Cerebellar nuclear complex (tissue), 1 donor: ENCODE measurements at regions not wholly inside any gene's neighbourhood (a gene's known extent, or its start where the extent isn't known, plus 50 kb on each side); places are given as distances from the start of the nearest gene placed in this dataset.
"Not testable (repeated sequence)": the region's sequence is repeated elsewhere in the genome, so short reads cannot be mapped to it uniquely, and the experiment has no call there.

Experiments used
- DNase-seq, 2 experiments: peaks; one replicate each; lab custom pipeline; 2025; lab: John Stamatoyannopoulos, UW

DNA sequence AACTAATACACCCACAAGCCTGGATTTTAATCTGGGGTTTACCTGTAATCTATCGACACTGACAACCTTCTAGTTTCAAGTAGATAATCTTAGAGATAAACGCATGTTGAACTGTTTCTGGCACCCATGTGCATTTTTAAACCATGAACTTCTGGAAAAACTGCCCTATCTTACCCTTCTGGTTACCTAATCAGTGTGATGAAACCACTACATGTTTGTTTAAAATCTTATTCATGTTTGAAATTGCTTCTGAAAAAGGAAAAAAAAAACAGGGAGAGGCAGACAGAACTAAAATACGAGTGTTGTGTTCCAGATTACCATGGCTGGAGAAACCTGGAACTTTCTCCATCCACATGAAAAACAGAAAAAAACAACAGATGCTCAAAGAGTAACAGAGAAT lies 139.3 kb downstream of the MID1IP1 start:
- DNase-seq = no peak

DNA sequence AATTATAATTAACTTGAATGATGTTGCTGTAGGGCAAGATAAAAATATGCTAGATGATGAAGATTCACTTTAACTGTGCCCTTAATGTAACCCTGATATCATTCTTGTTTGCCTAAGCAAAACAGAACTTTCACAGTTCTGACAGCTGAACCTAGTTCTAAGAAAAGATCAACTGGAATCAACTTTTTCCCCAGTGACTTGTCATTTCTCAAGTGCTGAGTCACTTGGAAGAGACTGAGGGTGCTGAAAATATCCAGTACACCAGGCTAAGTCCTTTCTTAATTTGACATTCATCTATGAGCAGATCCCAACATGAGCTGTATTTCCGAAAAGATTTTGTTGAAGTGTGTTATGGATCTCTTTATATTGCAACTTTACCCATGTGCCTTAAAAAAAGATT lies 140.4 kb downstream of the MID1IP1 start:
- no peak for DNase-seq

DNA sequence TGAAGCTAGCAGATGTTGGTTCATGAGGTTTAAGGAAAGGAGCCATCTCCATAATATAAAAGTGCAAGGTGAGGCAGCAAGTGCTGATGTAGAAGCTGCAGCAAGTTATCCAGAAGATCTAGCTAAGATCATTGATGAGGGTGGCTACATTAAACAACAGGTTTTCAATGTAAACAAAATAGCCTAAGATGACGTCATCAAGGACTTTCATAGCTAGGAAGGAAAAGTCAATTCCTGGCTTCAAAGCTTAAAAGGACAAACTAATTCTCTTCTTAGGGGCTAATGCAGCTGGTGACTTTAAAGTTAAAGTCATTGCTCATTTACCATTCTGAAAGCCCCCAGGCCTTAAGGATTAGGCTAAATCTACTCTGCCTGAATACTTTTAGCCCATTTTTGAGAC lies 141.9 kb downstream of the MID1IP1 start:
- no peak for DNase-seq

DNA sequence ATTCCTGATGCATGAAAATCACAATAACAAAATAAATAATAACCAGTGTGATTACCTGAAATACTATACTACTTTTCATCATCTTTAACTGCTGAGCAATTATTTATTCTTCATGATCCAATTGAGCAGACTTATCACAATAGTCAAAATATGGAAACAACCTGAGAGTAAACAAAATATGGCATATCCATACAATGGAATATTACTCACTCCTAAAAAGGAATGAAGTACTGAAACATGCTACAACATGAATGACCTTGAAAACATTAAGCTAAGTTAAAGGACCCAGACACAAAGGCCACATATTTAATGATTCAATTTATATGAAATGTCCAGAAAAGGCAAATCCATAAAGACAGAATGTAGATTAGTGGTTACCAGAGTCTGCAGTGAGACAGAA lies 146.8 kb downstream of the MID1IP1 start:
- DNase-seq = no peak

DNA sequence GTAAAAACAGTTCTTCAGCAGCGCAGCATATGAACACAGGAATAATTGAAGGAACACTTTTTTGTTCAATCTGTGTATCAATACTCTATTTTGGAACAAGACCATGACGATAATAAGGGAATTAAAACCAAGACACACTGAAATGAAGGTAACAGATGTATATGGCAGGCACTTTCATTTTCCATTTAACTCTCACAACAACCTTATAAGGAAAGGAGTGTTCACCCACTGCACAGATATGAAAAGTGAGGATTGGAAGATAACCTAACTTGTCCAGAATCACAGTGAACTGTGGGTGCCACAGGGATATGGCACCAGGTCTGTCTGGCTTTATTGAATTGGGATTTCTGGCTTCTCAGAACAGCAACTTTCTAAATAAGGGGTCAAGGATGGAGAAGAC lies 153.3 kb downstream of the MID1IP1 start:
- no peak for DNase-seq

DNA sequence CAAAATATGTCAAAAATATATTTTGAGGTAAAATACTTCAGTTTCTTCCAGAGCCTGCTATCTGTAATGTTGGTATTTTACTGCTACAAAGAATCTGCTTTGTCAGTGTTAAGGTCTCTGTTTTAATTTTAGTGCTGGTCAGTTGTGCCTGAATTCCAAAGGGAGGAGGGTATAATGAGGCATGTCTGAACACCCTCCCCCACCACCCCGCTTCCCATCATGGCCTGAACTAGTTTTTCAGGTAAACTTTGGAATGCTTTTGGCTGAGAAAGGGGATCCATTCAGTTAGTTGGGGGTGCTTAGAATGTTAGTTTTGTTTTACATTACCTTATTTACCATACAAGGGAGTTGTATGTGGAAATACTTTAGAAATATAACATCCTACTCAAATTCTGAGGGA lies 158.5 kb downstream of the MID1IP1 start:
- no peak for DNase-seq

DNA sequence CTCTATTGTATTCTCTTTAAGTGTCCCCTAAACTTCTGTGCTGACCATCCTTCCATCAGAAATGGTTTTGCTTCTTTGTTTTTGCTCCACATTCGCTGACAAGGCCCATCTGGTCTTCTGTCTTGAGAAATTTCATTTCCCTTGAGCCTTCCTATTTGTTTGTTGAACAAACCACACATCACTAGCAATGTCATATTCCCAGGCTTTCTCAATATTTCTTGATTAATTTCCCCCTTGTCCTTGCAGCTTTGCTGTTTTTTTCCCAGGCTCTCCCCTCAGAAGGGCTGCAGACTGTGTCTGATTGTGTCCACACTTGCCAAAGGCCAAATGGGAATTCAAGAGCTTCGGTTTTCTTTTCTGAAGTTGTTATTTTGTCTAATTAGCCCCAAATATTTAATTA lies 158.9 kb downstream of the MID1IP1 start:
- DNase-seq = no peak

DNA sequence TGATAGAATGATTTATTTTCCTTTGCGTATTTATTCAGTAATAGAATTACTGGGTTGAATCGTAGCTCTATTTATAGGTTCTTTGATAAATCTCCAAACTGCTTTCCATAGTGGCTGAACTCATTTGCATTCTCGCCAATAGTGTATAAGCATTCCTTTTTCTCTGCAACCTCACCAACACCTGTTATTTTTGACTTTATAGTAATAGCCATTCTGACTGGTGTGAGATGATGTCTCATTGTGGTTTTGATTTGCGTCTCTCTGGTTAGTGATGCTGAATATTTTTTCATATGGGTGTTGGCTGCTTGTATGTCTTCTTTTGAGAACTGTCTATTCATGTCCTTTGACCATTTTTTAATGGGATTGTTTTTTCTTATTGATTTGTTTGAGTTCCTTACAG lies 160.7 kb downstream of the MID1IP1 start:
- DNase-seq = no peak

DNA sequence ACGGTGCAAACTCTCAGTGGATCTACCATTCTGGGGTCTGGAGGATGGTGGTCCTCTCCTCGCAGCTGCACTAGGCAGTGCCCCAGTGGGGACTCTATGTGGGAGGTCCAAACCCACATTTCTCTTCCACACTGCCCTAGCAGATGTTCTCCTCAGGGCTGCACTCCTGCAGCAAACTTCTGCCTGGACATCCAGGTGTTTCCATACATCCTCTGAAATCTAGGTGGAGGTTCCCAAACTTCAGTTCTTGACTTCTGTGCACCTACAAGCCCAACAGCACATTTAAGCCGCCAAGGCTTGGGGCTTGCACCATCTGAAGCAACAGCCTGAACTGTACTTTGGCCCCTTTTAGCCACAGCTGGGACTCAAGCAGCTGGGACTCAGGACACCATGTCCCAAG lies 162.0 kb downstream of the MID1IP1 start:
- not testable (repeated sequence) for DNase-seq

DNA sequence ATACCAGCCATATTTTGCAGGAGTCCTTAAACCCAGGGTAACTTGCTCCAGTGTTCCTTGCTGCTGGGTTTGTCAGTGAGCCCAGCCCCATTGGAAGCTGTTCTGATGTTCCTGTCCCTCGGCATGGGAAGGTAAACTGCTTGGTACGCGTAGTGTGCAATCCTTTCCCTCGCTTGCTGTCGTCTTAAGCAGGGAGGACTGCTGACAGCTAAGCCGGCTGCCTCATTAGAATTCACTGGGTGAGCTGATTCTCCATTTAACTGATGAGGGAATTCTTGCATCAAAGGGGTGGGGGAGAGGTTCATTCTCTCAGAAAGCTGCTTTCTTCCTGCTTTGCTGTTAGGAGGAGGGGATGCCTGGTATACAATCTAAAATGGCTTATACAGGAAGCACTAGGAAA lies 164.6 kb downstream of the MID1IP1 start:
- no peak for DNase-seq

DNA sequence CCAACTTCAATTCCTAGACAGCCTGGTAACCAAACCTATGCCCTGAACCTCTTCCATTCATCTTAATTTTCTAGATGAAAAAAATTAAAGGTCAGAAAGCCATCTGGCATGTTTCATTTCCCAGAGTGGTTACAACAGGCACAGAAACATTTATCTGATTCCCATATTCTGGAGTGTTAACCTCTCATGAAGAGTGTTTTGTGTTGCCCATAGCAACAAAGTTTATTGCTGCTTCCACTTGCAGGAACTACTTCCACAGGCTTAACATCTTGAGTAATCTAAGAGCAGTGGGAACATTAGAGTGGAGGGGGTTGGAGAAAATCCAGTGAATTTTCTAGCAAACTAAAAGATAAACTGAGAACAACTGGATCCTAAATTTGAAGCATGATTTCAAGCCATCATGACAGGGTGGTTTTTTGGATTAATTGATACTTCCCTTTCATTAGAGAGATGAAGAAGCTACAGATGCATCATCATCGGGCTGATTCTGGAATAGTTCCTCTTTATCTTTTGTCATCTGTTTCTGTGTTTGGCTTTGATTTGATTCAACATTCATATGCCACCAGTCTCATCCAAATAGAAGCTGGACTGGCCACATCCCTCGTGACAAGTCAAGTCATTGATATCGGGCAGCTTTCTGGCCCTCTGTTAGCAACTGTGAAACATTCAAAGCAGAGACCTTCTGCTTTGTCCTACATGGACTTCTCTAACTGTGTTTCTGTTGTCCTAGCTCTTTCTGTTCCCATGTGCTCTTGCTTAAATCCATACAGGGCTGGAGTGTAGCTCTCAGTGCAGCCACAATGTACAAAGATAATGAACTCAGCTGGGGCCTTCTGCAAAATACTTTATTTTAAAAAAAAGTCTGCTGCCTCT lies 167.3 kb downstream of the MID1IP1 start:
- DNase-seq = no peak

DNA sequence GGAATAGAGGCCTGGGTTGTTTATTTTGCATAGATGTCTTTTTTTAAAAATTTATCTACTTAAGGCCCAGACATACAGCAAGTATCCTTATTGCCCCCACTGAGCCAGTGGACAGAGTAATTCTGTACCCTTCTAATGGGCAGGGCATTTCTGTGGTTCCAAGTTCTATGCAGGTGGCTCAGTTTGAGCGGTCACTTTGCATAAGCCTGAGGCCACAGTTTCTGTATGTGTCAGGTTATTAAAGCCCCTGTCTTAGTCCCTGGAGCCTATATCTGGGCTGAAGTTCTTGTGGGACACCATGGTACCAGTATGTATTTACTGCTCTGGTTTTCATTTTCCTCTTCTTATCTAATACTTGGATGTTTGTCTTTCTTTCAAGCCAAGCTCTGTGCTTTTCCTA lies 168.8 kb downstream of the MID1IP1 start:
- DNase-seq = no peak

DNA sequence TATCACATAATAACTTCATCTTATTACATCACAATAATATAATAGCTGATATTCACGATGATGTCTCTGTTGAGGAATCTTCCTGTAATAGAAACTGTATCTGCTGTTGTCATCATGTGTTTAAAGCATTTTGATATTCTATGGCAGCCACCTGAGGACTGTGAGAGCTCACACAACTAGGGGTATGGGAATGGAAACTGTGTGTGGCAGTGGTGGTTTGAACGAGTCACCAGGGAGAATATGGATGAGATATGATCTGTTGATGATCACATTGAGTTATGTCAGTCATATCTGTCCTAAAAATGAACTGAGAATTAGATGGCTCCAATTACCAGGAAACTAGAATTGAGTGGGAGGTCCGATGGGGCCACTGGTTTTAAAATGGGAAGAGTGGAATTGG lies 169.6 kb downstream of the MID1IP1 start:
- DNase-seq = no peak

DNA sequence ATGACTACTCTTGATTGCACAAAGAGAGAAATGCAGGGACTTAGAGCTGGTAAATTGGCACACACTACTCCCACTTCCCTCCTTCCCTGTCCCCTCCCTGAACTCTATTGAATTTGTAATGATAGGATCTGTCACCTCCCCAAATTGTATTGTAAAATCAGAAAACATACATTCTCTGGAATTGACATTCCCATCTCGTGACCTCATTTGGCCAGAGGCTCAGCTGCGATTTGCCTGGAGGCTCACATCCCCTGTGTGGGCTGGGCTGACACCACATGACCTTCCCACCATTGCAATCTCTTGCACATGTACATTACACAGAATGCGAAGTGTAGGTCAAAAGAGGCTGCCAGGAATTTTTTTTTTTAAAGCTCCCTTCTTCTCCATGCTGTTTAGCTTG lies 172.1 kb downstream of the MID1IP1 start:
- no peak for DNase-seq

DNA sequence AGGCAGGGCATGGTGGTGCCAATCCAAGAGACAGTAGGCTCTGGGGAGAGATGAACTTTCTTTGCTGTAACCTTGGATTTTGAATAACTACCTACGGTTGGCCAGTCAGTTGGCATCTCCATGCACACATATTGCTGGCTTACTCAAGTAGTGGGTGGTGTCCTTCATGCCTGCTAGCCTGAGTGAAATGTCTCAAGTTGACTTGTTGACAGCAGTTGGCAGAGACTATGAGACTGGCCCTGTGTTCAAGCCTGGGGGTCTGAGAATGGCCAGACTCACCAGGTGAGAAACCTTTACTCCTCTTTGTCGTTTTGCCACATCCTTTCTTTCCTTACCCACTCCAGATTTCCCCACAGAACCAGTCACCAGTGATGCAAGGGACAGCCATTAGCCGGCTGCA lies 173.3 kb downstream of the MID1IP1 start:
- DNase-seq = no peak

DNA sequence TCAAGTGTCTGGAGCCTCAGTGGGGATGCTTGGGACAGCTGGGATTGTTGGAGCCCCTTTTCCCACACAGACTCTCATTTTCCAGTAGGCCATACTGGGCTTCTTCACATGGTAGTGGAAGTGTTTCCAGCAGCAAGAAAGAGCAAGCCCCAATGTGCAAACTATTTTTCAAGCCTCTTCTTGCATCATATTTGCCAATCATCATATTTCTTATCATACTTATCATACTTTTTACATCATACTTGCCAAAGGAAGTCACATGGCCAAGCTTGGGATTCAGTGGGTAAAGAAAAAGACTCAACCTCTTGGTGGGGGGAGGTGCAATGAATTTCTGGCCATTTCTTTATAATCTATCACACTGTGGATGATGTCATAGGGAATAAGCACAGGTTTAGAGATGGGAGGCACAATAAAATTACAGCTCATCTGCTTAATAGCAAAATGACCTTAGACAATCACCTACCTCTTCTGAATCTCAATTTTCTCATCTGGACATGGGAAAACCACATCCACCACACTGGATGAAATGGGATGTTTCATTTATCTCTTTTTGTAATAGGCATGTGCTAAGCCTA lies 174.2 kb downstream of the MID1IP1 start:
- DNase-seq = no peak

DNA sequence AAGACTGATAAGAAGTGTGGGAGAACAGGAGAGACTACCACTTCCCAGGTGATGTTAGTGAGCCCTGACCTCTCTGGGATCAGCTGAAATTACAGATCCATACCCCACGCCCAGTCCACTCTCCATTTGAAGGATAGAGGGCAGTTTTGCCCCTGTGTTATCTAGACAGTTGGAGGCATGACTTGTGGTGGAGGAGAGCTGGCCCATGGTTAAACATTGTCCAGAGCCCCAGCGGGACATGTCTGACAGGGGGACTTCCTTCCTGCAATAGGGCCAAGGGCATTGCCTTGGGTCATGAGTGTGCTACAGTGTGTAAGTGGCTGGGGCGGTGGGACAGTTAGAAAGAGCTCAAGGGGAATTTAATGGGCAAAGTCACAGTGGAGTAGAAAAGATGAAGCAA lies 181.1 kb downstream of the MID1IP1 start:
- DNase-seq = no peak

DNA sequence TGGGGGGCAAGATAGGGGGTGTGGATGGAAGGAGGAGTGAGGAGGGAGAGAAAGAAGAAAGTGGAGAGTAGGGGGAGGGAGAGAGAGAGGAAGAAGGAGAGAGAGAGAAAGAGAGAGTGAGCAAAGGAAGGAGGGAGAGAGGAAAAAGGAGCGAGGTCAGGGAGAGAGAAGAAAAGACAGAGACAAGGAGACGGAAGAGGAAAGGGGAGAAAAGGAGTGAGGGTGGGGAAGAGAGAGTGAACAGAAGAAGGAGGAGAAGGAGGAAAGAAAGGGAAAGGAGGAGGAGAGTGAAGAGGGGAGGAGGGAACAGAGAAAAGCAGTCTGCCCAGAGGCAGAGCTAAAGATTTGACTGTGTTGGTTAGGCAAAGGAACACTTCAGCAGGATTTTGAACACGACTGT lies 181.6 kb downstream of the MID1IP1 start:
- DNase-seq = no peak

DNA sequence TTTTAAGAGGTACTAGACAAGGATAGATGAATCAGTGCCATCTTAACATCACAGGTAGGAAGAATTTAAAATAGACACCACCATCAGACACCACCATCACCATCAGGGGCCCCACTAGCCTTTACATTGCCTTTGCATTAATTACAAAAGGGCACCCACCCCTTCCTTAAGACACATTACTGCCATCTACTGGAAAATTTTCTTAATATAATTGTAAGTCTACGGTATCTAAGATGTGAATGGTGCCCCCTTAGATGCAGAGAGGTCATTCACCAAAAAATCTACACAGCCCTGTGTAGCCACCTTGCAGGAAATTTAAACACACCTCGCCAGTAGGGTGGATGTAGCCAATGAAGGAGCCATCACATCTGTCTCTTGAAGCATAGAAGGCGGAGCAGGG lies 184.1 kb downstream of the MID1IP1 start:
- no peak for DNase-seq

DNA sequence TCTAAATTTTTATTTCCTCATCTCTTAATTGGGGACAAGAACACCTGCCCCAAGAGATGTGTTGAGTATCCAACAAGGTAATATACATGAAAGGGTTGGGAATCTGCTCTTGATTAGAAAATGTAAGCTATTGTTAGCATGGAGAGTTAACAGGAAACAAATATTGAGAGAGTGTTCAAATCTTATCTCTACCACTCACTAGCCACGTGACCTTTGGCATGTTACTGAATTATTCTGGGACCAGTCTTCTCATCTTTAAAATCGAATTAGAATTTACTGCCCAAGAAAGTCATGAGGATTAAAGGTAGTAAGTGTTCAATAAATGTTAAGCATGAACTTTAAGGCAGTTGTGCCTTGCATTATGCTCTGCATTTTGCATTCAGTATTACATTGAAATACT lies 184.7 kb downstream of the MID1IP1 start:
- no peak for DNase-seq

DNA sequence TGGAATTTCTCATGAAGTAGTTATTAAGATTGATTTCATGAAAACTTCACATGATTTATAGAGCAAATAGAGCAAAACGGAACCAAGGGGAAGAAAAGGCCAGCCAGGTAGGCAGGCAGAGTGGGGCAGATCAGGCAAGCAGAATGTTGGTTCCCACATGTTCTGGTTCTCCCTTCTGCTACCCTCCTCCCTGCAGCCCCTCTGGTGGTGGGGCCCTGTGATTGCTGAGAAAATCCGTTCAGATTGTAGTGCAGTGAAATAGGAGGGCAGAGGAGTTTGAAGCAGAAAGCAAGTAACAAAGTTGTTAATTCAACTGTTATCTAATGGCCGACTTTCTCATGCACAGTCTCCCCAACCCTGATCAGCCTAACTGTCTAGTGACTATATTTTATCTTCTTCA lies 185.3 kb downstream of the MID1IP1 start:
- DNase-seq = no peak

DNA sequence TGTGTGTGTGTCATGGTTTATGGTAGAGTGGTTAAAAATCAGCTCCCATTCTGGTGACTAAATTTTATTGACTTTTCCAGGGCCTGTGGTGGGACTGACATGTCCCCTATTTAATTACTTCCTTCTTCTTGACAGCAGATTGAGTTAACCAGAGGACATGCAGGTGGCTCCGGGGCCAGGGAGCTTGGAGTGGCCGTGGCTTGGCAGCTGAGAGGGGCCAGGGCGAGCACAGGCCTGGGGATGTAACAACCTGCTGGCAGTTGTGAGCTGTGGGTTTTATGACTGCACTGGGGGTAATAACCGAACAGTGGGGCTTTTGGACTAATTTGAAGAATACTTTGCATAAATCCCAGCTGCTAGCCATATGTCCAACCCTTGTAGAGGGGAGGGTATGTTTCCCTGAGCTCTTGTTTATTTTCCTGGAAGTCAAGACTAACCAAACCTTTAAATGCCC lies 186.0 kb downstream of the MID1IP1 start:
- no peak for DNase-seq

DNA sequence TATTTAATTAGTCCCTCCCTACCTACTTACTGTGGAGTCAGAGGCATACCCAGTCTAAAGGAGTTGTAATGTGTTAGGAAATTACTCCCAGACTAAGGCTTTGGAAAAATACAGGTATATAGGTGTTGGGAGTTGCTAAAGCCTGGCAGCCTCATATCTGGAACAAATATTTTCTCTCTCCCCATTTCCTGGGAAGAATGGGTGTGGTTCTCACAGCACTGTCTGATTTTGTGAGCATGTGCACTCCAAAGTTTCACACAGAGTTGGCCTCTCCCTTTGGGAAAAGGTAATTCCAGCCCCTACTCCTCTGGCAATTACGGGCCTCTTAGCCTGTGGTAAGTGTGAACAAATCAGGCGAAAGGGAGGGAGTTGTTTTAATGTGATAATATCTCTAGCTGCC lies 187.0 kb downstream of the MID1IP1 start:
- DNase-seq = no peak

DNA sequence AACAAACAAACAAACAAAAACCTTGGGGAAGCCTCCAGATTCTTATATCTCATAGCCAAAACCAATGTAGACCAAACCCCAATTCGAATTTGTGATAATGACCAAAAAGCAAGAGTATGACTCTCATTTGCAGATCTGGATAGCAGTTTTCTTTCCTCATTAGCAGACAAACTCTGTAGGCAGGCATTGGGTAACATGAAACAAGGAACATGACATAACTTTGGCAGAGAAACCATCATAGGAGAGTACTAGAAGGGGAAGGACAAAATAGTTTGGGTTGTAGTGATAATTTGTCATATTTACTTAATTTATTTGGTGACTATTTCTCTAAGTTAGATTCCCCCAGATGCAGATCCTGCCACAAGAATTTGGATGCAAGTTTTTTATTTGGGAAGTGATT lies 187.8 kb downstream of the MID1IP1 start:
- DNase-seq = no peak
